ENCODE measurements at regions not wholly inside any gene's neighbourhood (a gene's known extent, or its start where the extent isn't known, plus 50 kb on each side); places are given as distances from the start of the nearest gene placed in this dataset.

DNA sequence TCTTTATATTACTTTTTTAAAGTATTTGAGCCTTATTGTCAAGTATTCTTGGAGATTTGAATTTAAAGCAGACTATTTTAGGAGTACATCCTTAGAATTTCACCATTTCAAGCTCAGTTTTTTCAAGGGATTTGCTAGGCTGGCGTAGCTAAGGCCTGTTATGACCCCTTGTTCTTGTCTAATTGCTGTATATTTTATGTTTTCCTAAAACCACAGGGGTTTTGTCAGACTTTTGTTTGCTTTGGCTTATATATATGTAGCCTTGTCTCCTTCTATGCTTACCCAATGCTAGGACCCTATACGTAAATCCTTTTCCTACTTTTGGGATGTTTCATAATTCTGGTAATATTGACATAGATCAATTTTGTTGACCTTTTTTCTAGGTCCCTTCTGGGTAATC lies 147.0 kb upstream of the SYT10 start:
- Histone ChIP-seq H3K4me3 (replicated peaks in 1 of 2; ENCODE audit: low read depth in 1 of 2, low read length in 2 of 2) (no peak overlapping the region), H3K9ac (ENCODE audit: low read length) (no peak overlapping the region), H3K9me2 (ENCODE audit: insufficient read depth) (no peaks in the 10 kb centered on the region), H3K4me2 (ENCODE audit: low read length) (no peak overlapping the region), H3K27ac (ENCODE audit: low read depth, low read length) (no peak overlapping the region), H3K36me3 (ENCODE audit: control insufficient read depth in 1 of 2, insufficient read depth in 2 of 2, low read length in 2 of 2) (no peaks in the 10 kb centered on the region), H4K20me1 (ENCODE audit: insufficient read depth) (no peaks in the 10 kb centered on the region), H3K4me1 (ENCODE audit: control insufficient read depth in 1 of 2, insufficient read depth in 2 of 2, low read length in 2 of 2) (no peaks in the 10 kb centered on the region), H3K27me3 (ENCODE audit: insufficient read depth, low read length) (no peaks in the 10 kb centered on the region), H2AFZ (ENCODE audit: low read depth, low read length, poor library complexity, severe bottlenecking) (no peak overlapping the region), H3K79me2 (ENCODE audit: insufficient read depth, low read length) (no peaks in the 10 kb centered on the region), H3K9me3 (ENCODE audit: control insufficient read depth in 1 of 2, insufficient read depth in 1 of 2, low read depth in 1 of 2, low read length in 2 of 2) (peaks cover 8 to 19% of the 10 kb centered on the region in 2 experiments; a peak in 2 of 4 replicates)
- no TSS peak for BruUV-seq (replicated peaks)
- RAD21 ChIA-PET (ENCODE audit: low non-redundant PET in 1 of 2, low total read pairs in 2 of 2, uncharacterized antibody in 2 of 2, unreplicated experiment in 2 of 2) = no interaction called here
- intact Hi-C loops (cut with micrococcal nuclease) = no loop called here
- DNase-seq (ENCODE audit: low read depth, low spot score) = no peak
- TF ChIP-seq ZNF274 (IDR thresholded peaks at IDR 0.05; ENCODE audit: low read depth, low read length) = no peak
- no peak for ATAC-seq
- CTCF ChIA-PET = no interaction called here
- POLR2A ChIA-PET = no interaction called here

DNA sequence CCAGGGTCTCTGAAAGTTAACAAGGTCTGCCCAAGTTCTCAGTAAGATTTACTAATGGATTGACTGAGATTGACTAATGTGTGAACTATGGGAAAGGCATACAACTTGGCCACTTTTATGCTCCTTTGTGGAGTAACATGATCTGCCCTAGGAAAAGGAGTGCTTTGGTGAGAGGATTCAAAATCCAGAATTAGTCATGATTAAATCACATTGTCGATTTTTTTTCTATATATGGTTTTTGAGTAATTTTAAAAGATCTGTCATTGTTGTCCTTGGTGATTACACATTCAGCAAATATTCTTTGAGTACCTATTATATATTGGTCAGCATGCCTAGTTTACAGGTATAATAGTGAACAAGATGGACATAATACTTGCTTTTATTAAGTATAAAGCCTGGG lies 147.7 kb upstream of the SYT10 start:
- ChIA-PET RAD21 (ENCODE audit: low non-redundant PET in 1 of 2, low total read pairs in 2 of 2, uncharacterized antibody in 2 of 2, unreplicated experiment in 2 of 2) (no interaction called here), POLR2A (no interaction called here), CTCF (no interaction called here)
- no peak overlapping the region for H3K4me3 ChIP-seq (replicated peaks in 1 of 2; ENCODE audit: low read depth in 1 of 2, low read length in 2 of 2)
- no peak overlapping the region for H3K9ac ChIP-seq (ENCODE audit: low read length)
- ATAC-seq (no peak), DNase-seq (ENCODE audit: low read depth, low spot score) (no peak)
- no peak for TF ChIP-seq ZNF274 (IDR thresholded peaks at IDR 0.05; ENCODE audit: low read depth, low read length)
- TF ChIP-seq, protein P1, sequence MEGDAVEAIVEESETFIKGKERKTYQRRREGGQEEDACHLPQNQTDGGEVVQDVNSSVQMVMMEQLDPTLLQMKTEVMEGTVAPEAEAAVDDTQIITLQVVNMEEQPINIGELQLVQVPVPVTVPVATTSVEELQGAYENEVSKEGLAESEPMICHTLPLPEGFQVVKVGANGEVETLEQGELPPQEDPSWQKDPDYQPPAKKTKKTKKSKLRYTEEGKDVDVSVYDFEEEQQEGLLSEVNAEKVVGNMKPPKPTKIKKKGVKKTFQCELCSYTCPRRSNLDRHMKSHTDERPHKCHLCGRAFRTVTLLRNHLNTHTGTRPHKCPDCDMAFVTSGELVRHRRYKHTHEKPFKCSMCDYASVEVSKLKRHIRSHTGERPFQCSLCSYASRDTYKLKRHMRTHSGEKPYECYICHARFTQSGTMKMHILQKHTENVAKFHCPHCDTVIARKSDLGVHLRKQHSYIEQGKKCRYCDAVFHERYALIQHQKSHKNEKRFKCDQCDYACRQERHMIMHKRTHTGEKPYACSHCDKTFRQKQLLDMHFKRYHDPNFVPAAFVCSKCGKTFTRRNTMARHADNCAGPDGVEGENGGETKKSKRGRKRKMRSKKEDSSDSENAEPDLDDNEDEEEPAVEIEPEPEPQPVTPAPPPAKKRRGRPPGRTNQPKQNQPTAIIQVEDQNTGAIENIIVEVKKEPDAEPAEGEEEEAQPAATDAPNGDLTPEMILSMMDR (IDR thresholded peaks at IDR 0.05 in 2 of 3, conservative IDR thresholded peaks at IDR 0.05 in 1 of 3; ENCODE audit: borderline replicate concordance in 1 of 3, insufficient read depth in 1 of 3, low read depth in 2 of 3, low read length in 2 of 3) = no peak
- H3K36me3 ChIP-seq (ENCODE audit: control insufficient read depth in 1 of 2, insufficient read depth in 2 of 2, low read length in 2 of 2) = no peaks in the 10 kb centered on the region
- H3K9me2 ChIP-seq (ENCODE audit: insufficient read depth) = no peaks in the 10 kb centered on the region
- no TSS peak for BruUV-seq (replicated peaks)
- intact Hi-C loops (cut with micrococcal nuclease) = no loop called here
- no peaks in the 10 kb centered on the region for H3K4me1 ChIP-seq (ENCODE audit: control insufficient read depth in 1 of 2, insufficient read depth in 2 of 2, low read length in 2 of 2)
- no peak overlapping the region for H3K27ac ChIP-seq (ENCODE audit: low read depth, low read length)
- H3K27me3 ChIP-seq (ENCODE audit: insufficient read depth, low read length) = no peaks in the 10 kb centered on the region
- H3K79me2 ChIP-seq (ENCODE audit: insufficient read depth, low read length) = no peaks in the 10 kb centered on the region
- H3K9me3 ChIP-seq (ENCODE audit: control insufficient read depth in 1 of 2, insufficient read depth in 1 of 2, low read depth in 1 of 2, low read length in 2 of 2) = peaks cover 8 to 19% of the 10 kb centered on the region in 2 experiments; a peak in 2 of 4 replicates
- no peak overlapping the region for H3K4me2 ChIP-seq (ENCODE audit: low read length)
- no peaks in the 10 kb centered on the region for H4K20me1 ChIP-seq (ENCODE audit: insufficient read depth)
- no peak overlapping the region for H2AFZ ChIP-seq (ENCODE audit: low read depth, low read length, poor library complexity, severe bottlenecking)

All from HCT116 (cell line).